ENCODE measurements at regions not wholly inside any gene's neighbourhood (a gene's known extent, or its start where the extent isn't known, plus 50 kb on each side); places are given as distances from the start of the nearest gene placed in this dataset.

- TF ChIP-seq, protein P1, sequence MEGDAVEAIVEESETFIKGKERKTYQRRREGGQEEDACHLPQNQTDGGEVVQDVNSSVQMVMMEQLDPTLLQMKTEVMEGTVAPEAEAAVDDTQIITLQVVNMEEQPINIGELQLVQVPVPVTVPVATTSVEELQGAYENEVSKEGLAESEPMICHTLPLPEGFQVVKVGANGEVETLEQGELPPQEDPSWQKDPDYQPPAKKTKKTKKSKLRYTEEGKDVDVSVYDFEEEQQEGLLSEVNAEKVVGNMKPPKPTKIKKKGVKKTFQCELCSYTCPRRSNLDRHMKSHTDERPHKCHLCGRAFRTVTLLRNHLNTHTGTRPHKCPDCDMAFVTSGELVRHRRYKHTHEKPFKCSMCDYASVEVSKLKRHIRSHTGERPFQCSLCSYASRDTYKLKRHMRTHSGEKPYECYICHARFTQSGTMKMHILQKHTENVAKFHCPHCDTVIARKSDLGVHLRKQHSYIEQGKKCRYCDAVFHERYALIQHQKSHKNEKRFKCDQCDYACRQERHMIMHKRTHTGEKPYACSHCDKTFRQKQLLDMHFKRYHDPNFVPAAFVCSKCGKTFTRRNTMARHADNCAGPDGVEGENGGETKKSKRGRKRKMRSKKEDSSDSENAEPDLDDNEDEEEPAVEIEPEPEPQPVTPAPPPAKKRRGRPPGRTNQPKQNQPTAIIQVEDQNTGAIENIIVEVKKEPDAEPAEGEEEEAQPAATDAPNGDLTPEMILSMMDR (IDR thresholded peaks at IDR 0.05; ENCODE audit: low read depth, low read length, missing control alignments): no peak
- DNase-seq (ENCODE audit: low read depth): no peak
- no peak overlapping the region for H3K4me3 ChIP-seq (ENCODE audit: low read depth, low read length)
Observed at GRCh38 chr2:84165256-84165655, 293.8 kb downstream of the SUCLG1 start.

DNA sequence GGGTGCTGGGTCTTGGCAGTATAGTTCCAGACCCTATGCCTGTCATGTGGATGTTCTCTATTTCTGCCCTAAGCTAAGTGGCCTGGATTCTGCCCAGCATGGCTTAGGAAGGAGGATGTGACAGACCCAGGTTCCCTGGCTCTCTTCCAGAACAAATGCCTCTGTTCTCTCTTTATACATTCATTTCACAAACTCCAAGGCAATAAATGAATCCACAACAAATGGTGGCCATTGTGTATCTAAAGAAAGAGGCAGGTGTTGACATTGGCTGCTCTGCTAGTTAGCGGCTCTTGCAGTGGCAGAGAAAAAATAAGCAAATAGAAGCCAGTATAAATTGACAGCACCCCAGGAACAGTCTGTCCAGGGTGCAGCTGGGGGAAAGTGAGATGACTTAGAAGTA, 298.6 kb downstream of the SUCLG1 start:
- no peak for DNase-seq (ENCODE audit: low read depth)
- TF ChIP-seq, protein P1 (IDR thresholded peaks at IDR 0.05; ENCODE audit: low read depth, low read length, missing control alignments): no peak
- no peak overlapping the region for H3K4me3 ChIP-seq (ENCODE audit: low read depth, low read length)

GRCh38 chr2:84158605-84159004, 300.5 kb downstream of the SUCLG1 start:
- TF ChIP-seq, protein P1 (IDR thresholded peaks at IDR 0.05; ENCODE audit: low read depth, low read length, missing control alignments): no peak
- no peak for DNase-seq (ENCODE audit: low read depth)

DNA sequence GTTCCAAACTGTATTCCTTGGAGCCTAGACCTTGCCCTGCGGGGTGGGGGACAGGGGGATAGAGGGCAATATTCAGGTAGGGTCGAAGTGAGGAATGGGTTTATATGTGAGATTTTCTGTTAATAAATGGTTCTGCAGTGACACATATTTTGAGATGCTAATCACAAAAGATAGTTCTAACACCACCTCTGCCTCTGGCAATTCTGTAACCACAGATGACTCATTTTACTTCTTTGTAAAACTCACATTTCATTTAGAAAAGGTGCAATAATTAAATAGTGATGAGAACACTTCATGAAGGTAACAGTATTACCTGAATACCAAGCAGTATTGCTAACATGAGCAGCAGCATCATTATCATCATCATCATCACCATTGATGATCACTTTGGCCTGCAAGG, 306.6 kb downstream of the SUCLG1 start:
- TF ChIP-seq, protein P1 (IDR thresholded peaks at IDR 0.05; ENCODE audit: low read depth, low read length, missing control alignments): no peak
- H3K4me3 ChIP-seq (ENCODE audit: low read depth, low read length): no peak overlapping the region

More at GRCh38 chr2:84158605-84159004, 300.5 kb downstream of the SUCLG1 start:
- H3K4me3 ChIP-seq (ENCODE audit: low read depth, low read length): no peak overlapping the region

GRCh38 chr2:84144345-84144744, 314.7 kb downstream of the SUCLG1 start:
- TF ChIP-seq, protein P1 (IDR thresholded peaks at IDR 0.05; ENCODE audit: low read depth, low read length, missing control alignments): no peak
- no peak overlapping the region for H3K4me3 ChIP-seq (ENCODE audit: low read depth, low read length)
- no peak for DNase-seq (ENCODE audit: low read depth)

More for the DNA sequence above, 306.6 kb downstream of the SUCLG1 start:
- no peak for DNase-seq (ENCODE audit: low read depth)

- TF ChIP-seq, protein P1 (IDR thresholded peaks at IDR 0.05; ENCODE audit: low read depth, low read length, missing control alignments): no peak
- no peak for DNase-seq (ENCODE audit: low read depth)
- H3K4me3 ChIP-seq (ENCODE audit: low read depth, low read length): no peak overlapping the region
Observed at GRCh38 chr2:84137034-84137433, 322.0 kb downstream of the SUCLG1 start.

- TF ChIP-seq, protein P1 (IDR thresholded peaks at IDR 0.05; ENCODE audit: low read depth, low read length, missing control alignments): no peak
- H3K4me3 ChIP-seq (ENCODE audit: low read depth, low read length): no peak overlapping the region
- no peak for DNase-seq (ENCODE audit: low read depth)
Observed at GRCh38 chr2:84132370-84132769, 326.7 kb downstream of the SUCLG1 start.
